ENCODE measurements at regions not wholly inside any gene's neighbourhood (a gene's known extent, or its start where the extent isn't known, plus 50 kb on each side); places are given as distances from the start of the nearest gene placed in this dataset.
"Not testable (repeated sequence)": the region's sequence is repeated elsewhere in the genome, so short reads cannot be mapped to it uniquely, and the experiment has no call there.

DNA sequence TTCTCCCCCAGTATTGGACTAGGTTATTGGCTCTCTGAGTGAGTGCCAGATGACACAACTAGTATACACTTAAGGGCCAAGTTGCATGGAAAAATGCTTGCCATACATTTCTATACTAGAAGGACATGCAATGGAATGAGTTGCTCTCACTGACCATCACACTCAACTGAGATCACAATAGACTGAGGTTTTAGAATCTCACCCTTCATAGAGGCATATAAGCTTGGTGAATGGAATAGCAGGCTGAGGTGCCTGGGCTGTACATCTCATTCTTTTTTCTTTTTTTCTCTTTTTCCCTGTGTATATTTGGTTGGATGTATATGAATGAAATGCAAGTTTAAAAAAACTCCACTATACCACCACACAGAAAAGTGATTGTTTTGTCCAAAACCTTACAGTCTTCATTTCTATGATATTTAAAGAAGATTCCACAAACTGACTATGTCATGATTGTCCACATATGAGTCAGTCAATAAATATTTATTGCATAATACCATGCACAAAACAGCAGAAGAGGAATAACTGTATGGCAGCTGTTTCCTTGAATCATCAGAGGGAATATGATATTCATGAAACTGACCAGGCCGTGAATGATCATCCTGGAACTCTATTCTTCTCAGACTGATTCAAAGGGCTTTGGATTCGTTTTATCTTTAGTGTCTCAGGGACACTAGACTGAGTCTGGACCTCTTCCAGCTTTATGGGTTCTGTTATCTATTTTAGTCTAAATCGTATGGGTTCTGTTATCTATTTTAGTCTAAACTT is 122.6 kb upstream of the STK17B start:
- no peak for DNase-seq (ENCODE audit: low read depth)
- no peak overlapping the region for H3K4me3 ChIP-seq (ENCODE audit: low read length)
- TF ChIP-seq, protein P1, sequence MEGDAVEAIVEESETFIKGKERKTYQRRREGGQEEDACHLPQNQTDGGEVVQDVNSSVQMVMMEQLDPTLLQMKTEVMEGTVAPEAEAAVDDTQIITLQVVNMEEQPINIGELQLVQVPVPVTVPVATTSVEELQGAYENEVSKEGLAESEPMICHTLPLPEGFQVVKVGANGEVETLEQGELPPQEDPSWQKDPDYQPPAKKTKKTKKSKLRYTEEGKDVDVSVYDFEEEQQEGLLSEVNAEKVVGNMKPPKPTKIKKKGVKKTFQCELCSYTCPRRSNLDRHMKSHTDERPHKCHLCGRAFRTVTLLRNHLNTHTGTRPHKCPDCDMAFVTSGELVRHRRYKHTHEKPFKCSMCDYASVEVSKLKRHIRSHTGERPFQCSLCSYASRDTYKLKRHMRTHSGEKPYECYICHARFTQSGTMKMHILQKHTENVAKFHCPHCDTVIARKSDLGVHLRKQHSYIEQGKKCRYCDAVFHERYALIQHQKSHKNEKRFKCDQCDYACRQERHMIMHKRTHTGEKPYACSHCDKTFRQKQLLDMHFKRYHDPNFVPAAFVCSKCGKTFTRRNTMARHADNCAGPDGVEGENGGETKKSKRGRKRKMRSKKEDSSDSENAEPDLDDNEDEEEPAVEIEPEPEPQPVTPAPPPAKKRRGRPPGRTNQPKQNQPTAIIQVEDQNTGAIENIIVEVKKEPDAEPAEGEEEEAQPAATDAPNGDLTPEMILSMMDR (conservative IDR thresholded peaks at IDR 0.05; ENCODE audit: low read depth, low read length), result no peak

DNA sequence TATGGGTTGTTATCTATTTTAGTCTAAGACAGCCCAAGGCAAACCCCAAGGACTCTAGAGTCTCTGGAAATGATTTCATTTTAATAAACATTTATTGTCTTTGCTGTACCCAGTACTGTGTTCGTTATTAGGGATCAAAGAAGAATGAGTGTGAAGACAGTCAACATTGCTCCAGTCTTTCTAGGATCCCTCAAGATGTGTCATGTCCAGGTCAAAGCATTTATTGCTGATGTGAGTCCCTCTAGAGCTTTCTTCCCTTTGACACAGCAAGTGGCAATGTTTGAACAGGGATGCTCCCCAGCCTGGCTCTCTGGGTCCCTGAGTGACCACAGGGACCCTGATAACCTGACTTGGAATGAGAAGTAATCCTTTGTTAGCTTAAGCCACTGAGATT is 123.1 kb upstream of the STK17B start:
- H3K4me3 ChIP-seq (ENCODE audit: low read length), result no peak overlapping the region
- DNase-seq (ENCODE audit: low read depth), result no peak
- TF ChIP-seq, protein P1 (conservative IDR thresholded peaks at IDR 0.05; ENCODE audit: low read depth, low read length), result no peak

DNA sequence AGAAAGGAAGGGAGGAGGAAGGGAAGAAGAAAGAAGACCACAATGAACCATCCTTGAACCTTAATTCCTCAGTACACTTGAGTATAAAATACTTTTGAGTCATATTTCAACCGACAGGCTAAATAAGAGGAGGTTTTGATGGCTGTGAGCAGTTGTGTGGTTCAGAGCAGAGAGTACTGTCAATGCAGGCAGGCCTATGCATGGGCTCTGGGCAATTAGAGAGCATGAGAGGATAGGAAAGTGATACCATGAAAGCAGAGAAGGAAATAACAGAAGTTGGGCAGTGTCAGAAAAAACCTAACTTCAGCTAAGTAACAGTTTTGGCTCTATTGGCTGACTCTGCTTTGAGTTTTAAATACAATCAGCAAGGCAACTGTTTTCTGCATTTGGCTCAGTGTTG is 123.6 kb upstream of the STK17B start:
- no peak for DNase-seq (ENCODE audit: low read depth)
- H3K4me3 ChIP-seq (ENCODE audit: low read length), result no peak overlapping the region
- TF ChIP-seq, protein P1 (conservative IDR thresholded peaks at IDR 0.05; ENCODE audit: low read depth, low read length), result no peak

DNA sequence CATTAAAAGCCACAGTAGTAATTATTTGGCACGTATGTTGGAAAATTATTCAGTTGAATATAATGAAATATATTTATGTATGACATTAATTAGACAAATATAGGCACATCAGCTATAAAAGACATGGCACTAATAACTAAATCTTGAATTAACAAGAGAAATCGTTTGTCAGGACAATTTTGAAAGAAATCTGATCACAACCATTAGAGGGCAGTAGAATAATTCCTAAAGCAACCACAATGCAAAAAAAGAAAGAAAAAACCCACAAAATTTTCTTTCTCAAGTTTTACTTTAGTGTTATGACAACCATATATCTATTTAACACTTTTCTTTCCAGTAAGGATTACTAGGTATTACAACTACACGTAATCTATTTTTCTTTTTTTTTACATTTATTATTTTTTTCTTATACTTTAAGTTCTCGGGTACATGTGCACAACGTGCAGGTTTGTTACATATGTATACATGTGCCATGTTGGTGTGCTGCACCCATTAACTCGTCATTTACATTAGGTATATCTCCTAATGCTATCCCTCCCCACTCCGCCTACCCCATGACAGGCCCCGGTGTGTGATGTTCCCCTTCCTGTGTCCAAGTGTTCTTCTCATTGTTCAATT is 126.8 kb upstream of the STK17B start:
- DNase-seq (ENCODE audit: low read depth), result not testable (repeated sequence)
- TF ChIP-seq, protein P1 (conservative IDR thresholded peaks at IDR 0.05; ENCODE audit: low read depth, low read length), result peak; percentile 54

DNA sequence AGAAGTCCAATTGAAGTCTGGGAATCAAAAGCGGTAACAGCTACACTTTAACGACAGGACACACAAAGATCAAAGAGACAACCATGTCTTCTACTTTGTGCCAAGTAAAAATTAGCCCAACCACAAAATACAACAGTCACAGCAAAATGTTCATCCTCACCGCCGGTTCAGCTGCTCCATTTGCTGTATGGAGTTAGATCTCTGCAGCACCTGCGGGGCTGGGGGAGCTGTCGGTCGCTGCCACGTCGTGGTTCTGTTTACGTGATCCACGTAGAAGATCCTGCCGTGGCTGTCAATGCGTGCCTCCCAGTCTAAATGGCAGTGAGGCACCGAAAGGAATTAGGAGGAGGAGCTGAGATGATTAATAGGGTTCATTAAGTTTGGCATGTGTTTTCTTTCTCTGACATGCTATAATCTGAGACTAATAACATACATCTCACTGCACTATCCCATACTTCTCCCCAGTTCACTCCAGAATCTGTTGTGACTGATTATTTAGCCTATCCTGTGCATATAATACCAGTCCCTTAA is 136.5 kb upstream of the STK17B start:
- no peak for DNase-seq (ENCODE audit: low read depth)
- TF ChIP-seq, protein P1 (conservative IDR thresholded peaks at IDR 0.05; ENCODE audit: low read depth, low read length), result no peak
- H3K4me3 ChIP-seq (ENCODE audit: low read length), result no peak overlapping the region

More for the DNA sequence above, 126.8 kb upstream of the STK17B start:
- not testable (repeated sequence) for H3K4me3 ChIP-seq (ENCODE audit: low read length)

DNA sequence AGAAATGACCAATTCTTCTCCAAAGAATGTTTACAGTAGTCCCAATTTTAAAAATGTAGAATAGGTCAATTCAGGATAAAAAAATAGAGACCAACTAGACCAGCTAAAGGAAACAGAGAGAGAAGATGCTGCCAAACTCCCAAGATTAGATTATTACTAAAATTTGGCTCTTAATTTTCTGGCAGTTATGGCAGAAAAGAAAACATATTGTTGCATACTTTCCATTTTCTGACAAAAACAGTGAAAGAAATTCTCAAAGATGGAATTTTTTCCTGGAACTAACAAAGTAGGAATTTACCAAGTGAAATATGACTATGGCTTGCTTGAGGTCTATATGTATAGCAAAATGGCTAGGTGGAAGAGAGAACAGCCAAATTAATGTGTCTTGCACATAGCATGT is 138.3 kb upstream of the STK17B start:
- no peak for DNase-seq (ENCODE audit: low read depth)
- H3K4me3 ChIP-seq (ENCODE audit: low read length), result no peak overlapping the region
- TF ChIP-seq, protein P1 (conservative IDR thresholded peaks at IDR 0.05; ENCODE audit: low read depth, low read length), result no peak
